Pancreas (tissue), 10 donors: ENCODE measurements at regions not wholly inside any gene's neighbourhood (a gene's known extent, or its start where the extent isn't known, plus 50 kb on each side); places are given as distances from the start of the nearest gene placed in this dataset.

ENCODE experiments used
- ATAC-seq, 4 donors: fragments of 200-7000 bp; cut with Tn5 transposase; one replicate each; pipeline versions ENCODE4 v1.8.0 to v1.9.1; 2020; ENCODE audit warnings: mild to moderate bottlenecking in 4 of 4, moderate library complexity in 4 of 4
- DNase-seq, 6 donors: peaks; one replicate each; pipeline ENCODE4 v3.0.0-alpha.2; 2020
- FAIRE-seq: peaks from 2 replicates; lab custom pipeline; 2012; peaks lifted over from hg19 to GRCh38; lab: Jason Lieb, UNC
- H3K27ac ChIP-seq, 4 donors: fragments of 200-600 bp; sonication (generic); 1 replicate in 3 of 4; 2 replicates in 1 of 4; pipeline versions ENCODE4 v1.5.0 to v1.8.0; 2020
- H3K27me3 ChIP-seq, 4 donors: fragments of 200-600 bp; one replicate each; pipeline ENCODE4 v1.8.0; 2021
- H3K36me3 ChIP-seq, 3 donors: fragments of 200-600 bp; sonication (generic) in 1 of 3; one replicate each; pipeline versions ENCODE4 v1.5.0 to v1.8.0; 2020 to 2021
- H3K4me1 ChIP-seq, 3 donors: fragments of 200-600 bp; one replicate each; pipeline ENCODE4 v1.8.0; 2021
- H3K4me3 ChIP-seq, 4 donors: fragments of 200-600 bp; sonication (generic) in 2 of 4; one replicate each; pipeline versions ENCODE4 v1.5.0 to v1.8.0; 2020 to 2021
- H3K9me3 ChIP-seq, 4 donors: fragments of 200-600 bp; one replicate each; pipeline ENCODE4 v1.8.0; 2021
- WGBS, 2 donors: extraction: QIAGEN DNeasy Blood & Tissue Kit; methylation state at CpG; one replicate each; pipeline ENCODE4 v1.1.7; 2013; 5-methylcytosine and 5-hydroxymethylcytosine counted together
- intact Hi-C, 3 donors: fragments of 100-400 bp; cut with DNase I; formaldehyde crosslinking; loops; one replicate each; pipeline versions ENCODE4 v1.11.1 to v1.14.2; 2022
- TF ChIP-seq, protein P1 (sequence below), 4 donors: fragments of 200-600 bp; sonication (generic) in 3 of 4; IDR thresholded peaks; one replicate each; pipeline versions ENCODE4 v1.5.0 to v1.8.0; 2021; ENCODE audit warnings: antibody characterized with exemption in 4 of 4
- donor health status: healthy with polysubstance abuse.
- donor health status: DM: no; HTN: no; CAD: no; lungs with moderate emphysema.
- donor health status: DM: no; HTN: no; CAD: no.
- donor health status: control.
- donor health status: control.
- donor health status: Bipolar disorder and iron deficiency.
- donor health status: DM: yes; HTN: yes; CAD: no.
- donor health status: DM: no; HTN: no; CAD: no.
- donor health status: DM: no; HTN: no; CAD: no.
- donor health status: DM: yes; HTN: yes; CAD: no.

DNA sequence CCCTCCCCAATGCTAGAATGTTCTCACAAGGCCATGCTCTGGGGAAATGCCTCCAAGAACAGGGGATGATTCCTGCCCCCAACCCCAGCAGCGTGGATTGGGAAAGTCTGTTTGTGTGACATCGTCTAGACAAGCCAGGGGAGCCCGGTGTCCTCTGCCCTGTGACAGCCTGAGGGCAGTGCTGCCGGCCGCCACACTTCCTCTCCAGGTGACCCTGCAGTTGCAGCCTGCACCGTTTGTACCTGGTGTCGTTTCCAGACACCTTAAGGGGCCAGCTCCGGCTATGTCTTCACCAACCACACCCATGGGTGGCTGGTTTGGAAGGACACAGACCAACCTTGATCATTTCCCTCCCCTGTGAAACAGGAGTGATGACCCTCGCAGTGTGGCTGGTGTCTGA lies 372.6 kb downstream of the BCL11B start:
- Histone ChIP-seq H3K9me3 (no peaks in the 10 kb centered on the region), H3K36me3 (no peaks in the 10 kb centered on the region), H3K4me1 (no peaks in the 10 kb centered on the region), H3K4me3 (no peak overlapping the region), H3K27ac (no peak overlapping the region), H3K27me3 (no peaks in the 10 kb centered on the region)
- intact Hi-C loops = no loop called here
- DNase-seq (no peak), ATAC-seq (no peak), FAIRE-seq (no peak)
- WGBS, 2 donors = 53 to 58% methylated on average over 9 of the region's 9 CpGs
- TF ChIP-seq, protein P1, sequence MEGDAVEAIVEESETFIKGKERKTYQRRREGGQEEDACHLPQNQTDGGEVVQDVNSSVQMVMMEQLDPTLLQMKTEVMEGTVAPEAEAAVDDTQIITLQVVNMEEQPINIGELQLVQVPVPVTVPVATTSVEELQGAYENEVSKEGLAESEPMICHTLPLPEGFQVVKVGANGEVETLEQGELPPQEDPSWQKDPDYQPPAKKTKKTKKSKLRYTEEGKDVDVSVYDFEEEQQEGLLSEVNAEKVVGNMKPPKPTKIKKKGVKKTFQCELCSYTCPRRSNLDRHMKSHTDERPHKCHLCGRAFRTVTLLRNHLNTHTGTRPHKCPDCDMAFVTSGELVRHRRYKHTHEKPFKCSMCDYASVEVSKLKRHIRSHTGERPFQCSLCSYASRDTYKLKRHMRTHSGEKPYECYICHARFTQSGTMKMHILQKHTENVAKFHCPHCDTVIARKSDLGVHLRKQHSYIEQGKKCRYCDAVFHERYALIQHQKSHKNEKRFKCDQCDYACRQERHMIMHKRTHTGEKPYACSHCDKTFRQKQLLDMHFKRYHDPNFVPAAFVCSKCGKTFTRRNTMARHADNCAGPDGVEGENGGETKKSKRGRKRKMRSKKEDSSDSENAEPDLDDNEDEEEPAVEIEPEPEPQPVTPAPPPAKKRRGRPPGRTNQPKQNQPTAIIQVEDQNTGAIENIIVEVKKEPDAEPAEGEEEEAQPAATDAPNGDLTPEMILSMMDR (IDR thresholded peaks at IDR 0.05) = no peak

- DNase-seq = no peak
- Histone ChIP-seq H3K27me3 (no peaks in the 10 kb centered on the region), H3K9me3 (no peaks in the 10 kb centered on the region), H3K4me3 (no peak overlapping the region), H3K27ac (no peak overlapping the region), H3K36me3 (no peaks in the 10 kb centered on the region), H3K4me1 (no peaks in the 10 kb centered on the region)
- FAIRE-seq = no peak
- intact Hi-C loops = no loop called here
- no peak for ATAC-seq
- 78 to 87% methylated on average over 15 of the region's 15 CpGs for WGBS, 2 donors
- TF ChIP-seq, protein P1 (IDR thresholded peaks at IDR 0.05) = no peak
These were observed 371.8 kb downstream of the BCL11B start for GRCh38 chr14:98900236-98900635.

DNA sequence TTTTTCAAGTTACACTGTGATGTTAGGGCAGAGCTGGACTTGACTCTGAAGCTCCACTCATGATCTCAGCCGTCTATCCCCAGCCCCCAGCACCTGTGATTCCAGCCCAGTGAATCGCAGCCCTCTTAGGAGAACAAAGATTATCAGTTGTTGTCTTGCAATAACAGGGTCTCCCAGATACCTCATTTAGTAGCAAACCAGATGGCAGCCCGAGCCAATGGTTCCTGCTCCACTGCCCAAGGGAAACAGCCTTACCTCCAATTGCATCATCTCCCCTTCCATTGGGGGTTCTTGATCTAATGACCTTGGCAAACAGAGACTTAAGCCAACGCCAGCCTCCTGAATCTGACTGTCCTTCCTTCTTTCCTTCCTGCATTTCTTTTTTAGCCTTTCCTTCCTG lies 371.2 kb downstream of the BCL11B start:
- no peaks in the 10 kb centered on the region for H3K27me3 ChIP-seq
- FAIRE-seq (no peak), ATAC-seq (no peak), DNase-seq (no peak)
- no peak overlapping the region for H3K4me3 ChIP-seq
- WGBS, 2 donors = 45 to 51% methylated on average over 4 of the region's 4 CpGs
- intact Hi-C loops = no loop called here
- no peaks in the 10 kb centered on the region for H3K4me1 ChIP-seq
- TF ChIP-seq, protein P1 (IDR thresholded peaks at IDR 0.05) = no peak
- H3K27ac ChIP-seq = no peak overlapping the region
- no peaks in the 10 kb centered on the region for H3K9me3 ChIP-seq
- H3K36me3 ChIP-seq = no peaks in the 10 kb centered on the region

DNA sequence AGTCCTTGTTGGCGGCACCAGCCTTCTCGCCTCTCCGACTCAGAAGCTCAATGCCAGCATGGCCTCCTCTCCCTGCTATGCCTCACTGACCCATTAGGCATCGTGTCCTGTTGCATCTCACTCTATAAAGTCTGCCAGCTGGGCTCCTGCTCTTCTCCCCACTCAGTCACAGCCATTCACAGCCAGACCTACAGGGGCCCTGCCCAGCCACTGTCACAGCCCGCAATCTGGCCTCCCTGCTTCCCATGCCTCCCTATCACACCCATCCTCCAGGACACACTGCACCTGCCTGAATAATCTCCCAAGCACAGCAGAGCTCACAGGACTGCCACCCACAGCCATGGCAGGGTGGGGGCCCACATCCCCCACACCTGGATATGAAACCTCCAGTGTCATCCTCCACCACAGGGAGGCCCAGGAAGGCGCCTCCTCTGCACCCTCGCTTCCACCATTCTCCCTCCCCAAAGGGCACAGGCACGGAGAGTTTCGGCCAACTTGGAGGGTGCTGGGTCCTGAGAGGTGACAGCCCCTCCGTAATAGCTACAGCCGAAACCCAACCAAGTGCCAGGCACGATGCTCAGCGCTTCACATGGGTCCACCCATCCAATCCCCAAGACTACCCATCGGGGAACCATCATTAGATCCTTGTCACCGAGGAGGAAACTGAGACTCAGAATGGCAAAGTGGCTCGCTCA lies 370.3 kb downstream of the BCL11B start:
- FAIRE-seq = no peak
- ATAC-seq = no peak
- Histone ChIP-seq H3K9me3 (no peaks in the 10 kb centered on the region), H3K4me1 (no peaks in the 10 kb centered on the region), H3K27ac (no peak overlapping the region), H3K36me3 (no peaks in the 10 kb centered on the region), H3K27me3 (no peaks in the 10 kb centered on the region), H3K4me3 (no peak overlapping the region)
- intact Hi-C loops = no loop called here
- WGBS, 2 donors = 69 to 85% methylated on average over 16 of the region's 16 CpGs
- TF ChIP-seq, protein P1 (IDR thresholded peaks at IDR 0.05) = no peak
- no peak for DNase-seq

DNA sequence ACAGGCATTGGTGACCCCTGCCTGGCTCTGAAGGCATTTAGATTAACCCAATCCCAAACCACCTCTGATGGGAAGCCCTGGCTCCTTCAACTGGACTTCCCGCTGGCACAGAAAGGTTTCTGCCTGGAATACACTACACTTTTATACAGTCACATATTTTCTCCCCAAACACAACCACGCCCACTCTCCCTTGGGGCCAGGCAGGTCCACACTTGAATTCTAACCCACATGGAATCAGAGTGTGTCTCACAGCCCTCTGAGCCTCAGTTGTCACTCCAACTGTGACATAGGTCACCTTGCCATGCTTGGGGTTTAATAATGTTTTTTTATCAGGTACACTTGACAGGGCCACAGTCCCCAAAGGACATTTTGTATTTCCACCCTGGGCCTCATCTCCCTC lies 368.6 kb downstream of the BCL11B start:
- intact Hi-C loops = no loop called here
- Histone ChIP-seq H3K27ac (no peak overlapping the region), H3K36me3 (no peaks in the 10 kb centered on the region), H3K4me3 (no peak overlapping the region), H3K27me3 (no peaks in the 10 kb centered on the region), H3K9me3 (no peaks in the 10 kb centered on the region), H3K4me1 (no peaks in the 10 kb centered on the region)
- no peak for ATAC-seq
- no peak for DNase-seq
- FAIRE-seq = no peak
- WGBS, 2 donors = 59 to 82% methylated on average over 2 of the region's 2 CpGs
- TF ChIP-seq, protein P1 (IDR thresholded peaks at IDR 0.05) = no peak
